ENCODE measurements at regions not wholly inside any gene's neighbourhood (a gene's known extent, or its start where the extent isn't known, plus 50 kb on each side); places are given as distances from the start of the nearest gene placed in this dataset.

- in situ Hi-C loops (cut with HindIII; ENCODE audit: low sequenced_read_pairs) = no loop called here
Measured at GRCh38 chr2:107337209-107337898, 451.4 kb upstream of the ST6GAL2 start.

GRCh38 chr2:107338059-107338458 is 452.1 kb upstream of the ST6GAL2 start:
- in situ Hi-C loops (cut with HindIII; ENCODE audit: low sequenced_read_pairs) = no loop called here
- DNase-seq (ENCODE audit: low spot score) = no peak

More at GRCh38 chr2:107337209-107337898, 451.4 kb upstream of the ST6GAL2 start:
- no peak for DNase-seq (ENCODE audit: low spot score)

GRCh38 chr2:107338571-107338970 is 452.6 kb upstream of the ST6GAL2 start:
- no peak for DNase-seq (ENCODE audit: low spot score)
- in situ Hi-C loops (cut with HindIII; ENCODE audit: low sequenced_read_pairs) = no loop called here

GRCh38 chr2:107340955-107341354 is 455.0 kb upstream of the ST6GAL2 start:
- in situ Hi-C loops (cut with HindIII; ENCODE audit: low sequenced_read_pairs) = no loop called here
- no peak for DNase-seq (ENCODE audit: low spot score)

GRCh38 chr2:107349329-107349728 is 463.4 kb upstream of the ST6GAL2 start:
- in situ Hi-C loops (cut with HindIII; ENCODE audit: low sequenced_read_pairs) = no loop called here
- no peak for DNase-seq (ENCODE audit: low spot score)

GRCh38 chr2:107354175-107354574 is 468.2 kb upstream of the ST6GAL2 start:
- in situ Hi-C loops (cut with HindIII; ENCODE audit: low sequenced_read_pairs) = no loop called here

GRCh38 chr2:107358362-107358761 is 468.3 kb upstream of the RGPD4 start:
- in situ Hi-C loops (cut with HindIII; ENCODE audit: low sequenced_read_pairs) = no loop called here
- no peak for DNase-seq (ENCODE audit: low spot score)

More at GRCh38 chr2:107354175-107354574, 468.2 kb upstream of the ST6GAL2 start:
- no peak for DNase-seq (ENCODE audit: low spot score)

GRCh38 chr2:107359021-107359420 is 467.7 kb upstream of the RGPD4 start:
- no peak for DNase-seq (ENCODE audit: low spot score)
- in situ Hi-C loops (cut with HindIII; ENCODE audit: low sequenced_read_pairs) = no loop called here

GRCh38 chr2:107361751-107362381 is 464.8 kb upstream of the RGPD4 start:
- in situ Hi-C loops (cut with HindIII; ENCODE audit: low sequenced_read_pairs) = no loop called here

GRCh38 chr2:107362993-107363392 is 463.7 kb upstream of the RGPD4 start:
- DNase-seq (ENCODE audit: low spot score) = no peak
- in situ Hi-C loops (cut with HindIII; ENCODE audit: low sequenced_read_pairs) = no loop called here

More at GRCh38 chr2:107361751-107362381, 464.8 kb upstream of the RGPD4 start:
- DNase-seq (ENCODE audit: low spot score) = no peak

GRCh38 chr2:107363806-107364205 is 462.9 kb upstream of the RGPD4 start:
- DNase-seq (ENCODE audit: low spot score) = no peak

GRCh38 chr2:107364361-107364950 is 462.2 kb upstream of the RGPD4 start:
- in situ Hi-C loops (cut with HindIII; ENCODE audit: low sequenced_read_pairs) = no loop called here
- no peak for DNase-seq (ENCODE audit: low spot score)

More at GRCh38 chr2:107363806-107364205, 462.9 kb upstream of the RGPD4 start:
- in situ Hi-C loops (cut with HindIII; ENCODE audit: low sequenced_read_pairs) = no loop called here

GRCh38 chr2:107374249-107374648 is 452.4 kb upstream of the RGPD4 start:
- no peak for DNase-seq (ENCODE audit: low spot score)
- in situ Hi-C loops (cut with HindIII; ENCODE audit: low sequenced_read_pairs) = no loop called here

GRCh38 chr2:107376909-107377308 is 449.8 kb upstream of the RGPD4 start:
- in situ Hi-C loops (cut with HindIII; ENCODE audit: low sequenced_read_pairs) = no loop called here
- DNase-seq (ENCODE audit: low spot score) = no peak

GRCh38 chr2:107380912-107381311 is 445.8 kb upstream of the RGPD4 start:
- in situ Hi-C loops (cut with HindIII; ENCODE audit: low sequenced_read_pairs) = no loop called here
- no peak for DNase-seq (ENCODE audit: low spot score)

GRCh38 chr2:107383691-107384090 is 443.0 kb upstream of the RGPD4 start:
- in situ Hi-C loops (cut with HindIII; ENCODE audit: low sequenced_read_pairs) = no loop called here

GRCh38 chr2:107384422-107384821 is 442.3 kb upstream of the RGPD4 start:
- in situ Hi-C loops (cut with HindIII; ENCODE audit: low sequenced_read_pairs) = no loop called here
- DNase-seq (ENCODE audit: low spot score) = no peak

More at GRCh38 chr2:107383691-107384090, 443.0 kb upstream of the RGPD4 start:
- DNase-seq (ENCODE audit: low spot score) = no peak

GRCh38 chr2:107385921-107386320 is 440.8 kb upstream of the RGPD4 start:
- no peak for DNase-seq (ENCODE audit: low spot score)
- in situ Hi-C loops (cut with HindIII; ENCODE audit: low sequenced_read_pairs) = no loop called here

- in situ Hi-C loops (cut with HindIII; ENCODE audit: low sequenced_read_pairs) = no loop called here
- no peak for DNase-seq (ENCODE audit: low spot score)
Measured at GRCh38 chr2:107392241-107392704, 434.4 kb upstream of the RGPD4 start.

GRCh38 chr2:107393516-107393915 is 433.2 kb upstream of the RGPD4 start:
- in situ Hi-C loops (cut with HindIII; ENCODE audit: low sequenced_read_pairs) = no loop called here

More at GRCh38 chr2:107393516-107393915, 433.2 kb upstream of the RGPD4 start:
- DNase-seq (ENCODE audit: low spot score) = no peak
